HL-60 (cell line): ENCODE measurements at regions not wholly inside any gene's neighbourhood (a gene's known extent, or its start where the extent isn't known, plus 50 kb on each side); places are given as distances from the start of the nearest gene placed in this dataset.

Source experiments
- CTCF ChIP-seq: IDR thresholded peaks from one replicate; pipeline ENCODE4 v1.5.1; 2011; ENCODE audit warnings: low read length, control low read depth, inconsistent platforms; ENCODE audit not compliant: insufficient read depth
- POLR2AphosphoS5 ChIP-seq: IDR thresholded peaks from 2 replicates; pipeline ENCODE4 v1.6.1; 2012; ENCODE audit warnings: low read depth
- SPI1 ChIP-seq: IDR thresholded peaks from 2 replicates; pipeline ENCODE4 v1.6.1; 2012; ENCODE audit warnings: low read depth, mild to moderate bottlenecking, borderline replicate concordance

- no peak for TF ChIP-seq CTCF
- no peak for TF ChIP-seq SPI1
- no peak for TF ChIP-seq POLR2AphosphoS5
Measured at GRCh38 chr1:43065616-43066399, 106.3 kb downstream of the EBNA1BP2 start.
